Lower lobe of right lung (tissue), 2 donors: ENCODE measurements at regions not wholly inside any gene's neighbourhood (a gene's known extent, or its start where the extent isn't known, plus 50 kb on each side); places are given as distances from the start of the nearest gene placed in this dataset.

Experiments used
- ATAC-seq, 2 donors: fragments of 200-7000 bp; cut with Tn5 transposase; one replicate each; pipeline ENCODE4 v1.9.1; 2020 to 2022; ENCODE audit warnings: mild to moderate bottlenecking in 2 of 2, moderate library complexity in 2 of 2
- DNase-seq: peaks from one replicate; pipeline ENCODE4 v3.0.0-alpha.2; 2020
- H3K27ac ChIP-seq: fragments of 200-600 bp; one replicate; pipeline ENCODE4 v1.8.0; 2022
- H3K27me3 ChIP-seq: fragments of 200-600 bp; one replicate; pipeline ENCODE4 v1.8.0; 2022; ENCODE audit warnings: low read depth
- H3K36me3 ChIP-seq: fragments of 200-600 bp; one replicate; pipeline ENCODE4 v1.8.0; 2022; ENCODE audit warnings: mild to moderate bottlenecking
- H3K4me1 ChIP-seq: fragments of 200-600 bp; one replicate; pipeline ENCODE4 v1.8.0; 2022
- H3K4me3 ChIP-seq: fragments of 200-600 bp; one replicate; pipeline ENCODE4 v1.8.0; 2022; ENCODE audit warnings: mild to moderate bottlenecking
- H3K9me3 ChIP-seq: fragments of 200-600 bp; one replicate; pipeline ENCODE4 v1.8.0; 2022
- CTCF ChIP-seq: fragments of 200-600 bp; IDR thresholded peaks from one replicate; pipeline ENCODE4 v1.8.0; 2022; ENCODE audit warnings: antibody characterized with exemption, mild to moderate bottlenecking
- intact Hi-C: fragments of 100-400 bp; cut with DNase I; formaldehyde crosslinking; loops from one replicate; pipeline ENCODE4 v1.11.0; 2022
- donor health status: DM: no; HTN: yes; CAD: no; lungs with severe emphysema.

GRCh38 chrY:14411334-14411733, 113.0 kb upstream of the NLGN4Y start:
- Histone ChIP-seq H3K36me3 (no peaks in the 10 kb centered on the region), H3K9me3 (no peaks in the 10 kb centered on the region), H3K27me3 (no peaks in the 10 kb centered on the region), H3K4me1 (no peaks in the 10 kb centered on the region), H3K27ac (no peak overlapping the region), H3K4me3 (no peak overlapping the region)
- DNase-seq (no peak), ATAC-seq (no peak)
- no peak for TF ChIP-seq CTCF
- intact Hi-C loops = no loop called here

- TF ChIP-seq CTCF = no peak
- DNase-seq (no peak), ATAC-seq (no peak)
- H3K4me1 ChIP-seq = no peaks in the 10 kb centered on the region
- H3K4me3 ChIP-seq = no peak overlapping the region
- no peaks in the 10 kb centered on the region for H3K36me3 ChIP-seq
- no peak overlapping the region for H3K27ac ChIP-seq
- intact Hi-C loops = no loop called here
- no peaks in the 10 kb centered on the region for H3K27me3 ChIP-seq
- no peaks in the 10 kb centered on the region for H3K9me3 ChIP-seq
Measured at GRCh38 chrY:14436546-14436945, 87.8 kb upstream of the NLGN4Y start.

GRCh38 chrY:14437626-14438025, 86.7 kb upstream of the NLGN4Y start:
- no peak for DNase-seq
- intact Hi-C loops = no loop called here
- no peak for TF ChIP-seq CTCF
- Histone ChIP-seq H3K27ac (no peak overlapping the region), H3K4me3 (no peak overlapping the region), H3K9me3 (no peaks in the 10 kb centered on the region), H3K27me3 (no peaks in the 10 kb centered on the region), H3K4me1 (no peaks in the 10 kb centered on the region), H3K36me3 (no peaks in the 10 kb centered on the region)
- no peak for ATAC-seq

- no peak overlapping the region for H3K4me3 ChIP-seq
- ATAC-seq (no peak), DNase-seq (no peak)
- intact Hi-C loops = no loop called here
- no peaks in the 10 kb centered on the region for H3K4me1 ChIP-seq
- no peaks in the 10 kb centered on the region for H3K36me3 ChIP-seq
- no peak overlapping the region for H3K27ac ChIP-seq
- TF ChIP-seq CTCF = no peak
- no peaks in the 10 kb centered on the region for H3K27me3 ChIP-seq
- no peaks in the 10 kb centered on the region for H3K9me3 ChIP-seq
Measured at GRCh38 chrY:14438395-14438794, 85.9 kb upstream of the NLGN4Y start.

GRCh38 chrY:14444550-14444949, 79.8 kb upstream of the NLGN4Y start:
- Histone ChIP-seq H3K9me3 (no peaks in the 10 kb centered on the region), H3K36me3 (no peaks in the 10 kb centered on the region), H3K4me1 (no peaks in the 10 kb centered on the region), H3K27ac (no peak overlapping the region), H3K27me3 (no peaks in the 10 kb centered on the region), H3K4me3 (no peak overlapping the region)
- intact Hi-C loops = no loop called here
- TF ChIP-seq CTCF = no peak
- no peak for ATAC-seq
- no peak for DNase-seq

- H3K9me3 ChIP-seq = no peaks in the 10 kb centered on the region
- intact Hi-C loops = no loop called here
- H3K4me3 ChIP-seq = no peak overlapping the region
- DNase-seq = no peak
- H3K27ac ChIP-seq = no peak overlapping the region
- no peaks in the 10 kb centered on the region for H3K36me3 ChIP-seq
- H3K4me1 ChIP-seq = no peaks in the 10 kb centered on the region
- TF ChIP-seq CTCF = no peak
- no peaks in the 10 kb centered on the region for H3K27me3 ChIP-seq
- ATAC-seq = no peak
Measured at GRCh38 chrY:14468151-14468683, 56.1 kb upstream of the NLGN4Y start.
